NCI-H2227 (cell line): ENCODE measurements at regions not wholly inside any gene's neighbourhood (a gene's known extent, or its start where the extent isn't known, plus 50 kb on each side); places are given as distances from the start of the nearest gene placed in this dataset.
A peak's percentile ranks its signal among the peaks of the same experiment; 100 is the strongest.
"Not testable (repeated sequence)": the region's sequence is repeated elsewhere in the genome, so short reads cannot be mapped to it uniquely, and the experiment has no call there.

Experiments
- DNase-seq: peaks from one replicate; lab custom pipeline; 2025; ENCODE audit not compliant: unreplicated experiment; lab: John Stamatoyannopoulos, UW

DNA sequence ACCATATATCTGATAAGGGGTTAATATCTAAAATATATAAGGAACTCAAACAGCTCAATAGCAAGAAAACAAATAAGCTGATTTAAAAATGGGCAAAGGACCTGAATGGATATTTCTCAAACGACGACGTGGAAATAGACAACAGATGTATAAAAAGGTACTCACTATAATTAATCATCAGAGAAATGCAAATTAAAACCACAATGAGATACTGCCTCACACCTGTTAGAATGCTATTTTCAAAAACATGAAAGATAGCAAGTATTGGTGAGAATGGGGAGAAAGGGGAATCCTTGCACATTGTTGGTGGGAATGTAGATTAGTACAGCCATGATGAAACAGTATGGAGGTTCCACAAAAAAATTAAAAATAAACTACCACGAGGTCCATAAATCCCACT is 163.2 kb downstream of the DKK1 start:
- DNase-seq: no peak

DNA sequence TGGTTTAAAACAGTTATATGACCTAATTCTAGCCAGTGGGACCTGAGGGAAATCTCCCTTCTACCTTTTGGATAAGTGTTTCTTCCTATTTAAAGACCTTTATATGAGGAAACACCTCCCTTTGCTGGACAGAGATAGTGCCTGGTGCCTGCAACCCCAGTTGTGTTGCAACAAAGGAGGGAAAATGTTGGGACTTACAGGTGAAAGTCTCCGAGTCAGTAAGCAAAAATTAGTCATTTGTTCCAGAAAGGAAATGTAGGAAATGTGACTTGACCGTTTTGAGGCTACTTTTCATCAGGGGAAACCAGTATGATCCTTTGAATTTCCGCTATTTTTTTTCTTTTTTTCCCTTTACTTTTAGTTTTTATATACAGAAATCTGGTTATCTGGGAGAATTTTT is 165.5 kb downstream of the DKK1 start:
- DNase-seq: no peak

DNA sequence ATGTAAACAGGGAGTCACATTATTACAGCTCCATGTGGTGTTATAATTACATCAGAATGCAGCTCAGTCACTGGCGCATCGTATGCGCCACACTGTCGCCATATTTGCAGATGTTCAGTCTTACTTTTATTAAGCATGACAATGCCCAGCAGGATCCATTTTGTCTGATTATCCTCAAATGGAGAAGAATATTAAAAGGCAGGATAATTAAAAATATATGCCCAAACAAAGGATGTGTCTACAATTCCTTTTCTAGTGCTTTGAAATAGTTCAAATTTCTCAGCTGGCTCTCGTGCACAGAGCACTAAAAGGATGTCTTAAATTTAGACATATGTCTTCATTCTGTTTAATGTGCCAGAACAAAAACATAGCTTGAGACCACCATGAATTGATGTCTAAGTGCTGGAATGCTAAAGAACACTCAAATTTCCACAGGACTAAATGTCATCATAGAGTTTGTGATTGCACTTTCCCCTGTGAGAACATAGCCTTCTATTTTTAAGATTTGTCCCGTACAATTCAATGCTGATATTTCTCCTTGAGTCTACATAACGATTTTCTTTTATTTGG is 168.0 kb downstream of the DKK1 start:
- no peak for DNase-seq

DNA sequence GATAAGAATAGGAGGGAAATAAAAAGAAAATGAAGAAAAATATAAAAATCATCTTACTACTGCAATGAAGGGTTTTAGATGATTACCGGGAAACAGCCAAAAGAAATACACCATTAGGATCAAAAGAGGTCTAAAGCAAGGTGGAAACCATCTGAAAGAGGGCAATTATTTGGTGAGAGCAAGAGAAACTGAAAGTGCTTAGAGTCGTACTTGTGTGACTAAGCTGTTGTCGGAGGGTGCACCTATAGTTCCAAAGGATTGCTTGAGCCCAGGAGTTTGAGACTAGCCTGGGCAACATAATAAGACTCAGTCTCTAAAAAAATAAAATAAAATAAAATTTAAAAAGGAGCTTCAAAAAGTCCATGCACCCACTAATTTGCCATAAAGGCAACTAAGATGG is 169.5 kb downstream of the DKK1 start:
- DNase-seq: no peak

DNA sequence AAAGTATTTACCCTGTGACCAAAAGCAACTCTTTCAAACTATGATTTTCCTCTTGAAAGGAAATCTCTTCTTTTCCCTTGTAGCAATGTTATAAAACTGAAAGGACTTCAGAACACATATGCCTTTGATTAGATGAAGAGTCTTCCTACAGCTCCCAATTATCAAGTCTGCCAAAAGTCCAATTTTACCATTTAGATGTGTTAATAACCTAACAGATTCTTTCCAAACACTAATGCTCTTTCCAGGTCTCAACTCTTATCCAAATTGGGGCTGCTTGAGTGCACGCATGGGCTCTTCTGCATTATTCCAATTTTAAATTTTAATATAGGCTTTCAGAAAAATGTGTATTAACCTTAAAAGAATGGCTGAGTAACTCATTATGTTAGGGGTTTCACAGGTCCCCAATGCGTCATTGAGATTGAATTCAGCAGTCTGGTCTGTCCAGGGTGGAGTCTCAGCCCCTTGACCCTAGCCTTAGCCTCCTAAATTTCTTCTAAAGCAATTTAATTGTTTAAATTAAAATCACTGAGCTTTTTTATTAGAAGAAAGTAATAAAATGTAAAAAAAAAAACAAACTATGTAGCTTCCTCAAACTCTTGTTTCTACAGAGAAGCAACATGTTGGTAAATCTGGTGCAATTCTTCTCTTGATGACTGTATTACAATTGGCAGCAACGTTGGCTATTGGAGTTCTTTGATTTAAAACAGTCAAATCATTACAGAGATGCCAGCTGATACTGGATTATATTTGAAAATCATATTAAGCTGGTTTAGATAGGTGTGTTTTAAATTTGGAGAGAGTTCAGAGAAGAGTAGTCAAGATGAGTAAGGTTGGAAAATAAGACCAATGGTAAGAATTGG is 170.4 kb downstream of the DKK1 start:
- no peak for DNase-seq

DNA sequence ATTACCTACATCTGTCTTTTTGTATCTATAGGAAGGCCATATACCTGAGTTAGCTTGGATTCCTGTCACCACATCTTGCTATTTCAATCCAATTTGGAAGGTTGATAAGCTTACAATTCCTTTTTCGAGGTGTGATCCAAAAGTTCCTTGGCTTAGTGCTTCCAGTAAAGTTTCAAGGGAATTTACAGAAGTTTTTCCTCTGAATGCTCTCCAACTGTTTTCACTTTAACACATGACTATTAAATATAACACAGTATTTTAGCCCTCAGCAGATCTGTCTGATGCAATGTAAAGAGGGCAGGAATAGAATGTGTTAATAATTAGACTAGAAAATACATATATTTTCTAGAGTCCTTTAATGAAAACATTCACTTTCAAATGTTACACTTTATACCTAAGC is 171.4 kb downstream of the DKK1 start:
- DNase-seq: no peak

DNA sequence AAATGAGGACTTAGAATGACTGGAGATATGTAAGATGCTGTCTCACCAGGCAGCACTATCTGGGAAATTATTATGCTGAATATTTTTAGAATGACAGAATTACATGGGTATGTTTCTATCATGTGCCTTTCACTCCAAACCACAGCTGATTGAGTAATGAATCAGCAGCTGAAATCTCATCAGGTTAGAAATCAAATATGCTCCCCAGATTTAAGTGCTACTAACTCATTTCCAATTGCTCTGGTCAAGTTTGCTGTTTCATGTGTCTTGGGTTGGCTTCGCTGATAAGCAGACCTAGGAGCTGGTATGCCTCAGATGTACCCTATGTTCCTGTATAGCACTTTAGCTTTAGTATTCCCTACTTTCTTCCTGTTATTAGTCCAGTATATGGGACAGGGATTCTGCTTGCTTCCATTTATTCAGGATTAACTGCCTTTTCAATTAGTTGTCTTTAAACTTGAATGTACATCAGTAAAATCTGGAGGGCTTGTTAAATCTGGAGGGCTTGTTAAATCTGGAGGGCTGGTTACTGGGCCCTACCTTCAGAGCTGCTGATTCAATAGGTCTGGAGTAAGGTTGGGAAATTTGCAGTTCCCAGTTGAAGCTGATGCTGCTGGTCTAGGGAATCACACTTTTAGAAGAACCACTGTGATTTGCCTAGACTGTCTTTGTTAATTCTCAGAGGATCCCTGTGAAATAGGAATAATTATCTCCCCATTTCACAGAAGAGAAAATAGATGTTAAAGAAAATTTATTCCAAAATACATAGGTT is 172.9 kb downstream of the DKK1 start:
- no peak for DNase-seq

DNA sequence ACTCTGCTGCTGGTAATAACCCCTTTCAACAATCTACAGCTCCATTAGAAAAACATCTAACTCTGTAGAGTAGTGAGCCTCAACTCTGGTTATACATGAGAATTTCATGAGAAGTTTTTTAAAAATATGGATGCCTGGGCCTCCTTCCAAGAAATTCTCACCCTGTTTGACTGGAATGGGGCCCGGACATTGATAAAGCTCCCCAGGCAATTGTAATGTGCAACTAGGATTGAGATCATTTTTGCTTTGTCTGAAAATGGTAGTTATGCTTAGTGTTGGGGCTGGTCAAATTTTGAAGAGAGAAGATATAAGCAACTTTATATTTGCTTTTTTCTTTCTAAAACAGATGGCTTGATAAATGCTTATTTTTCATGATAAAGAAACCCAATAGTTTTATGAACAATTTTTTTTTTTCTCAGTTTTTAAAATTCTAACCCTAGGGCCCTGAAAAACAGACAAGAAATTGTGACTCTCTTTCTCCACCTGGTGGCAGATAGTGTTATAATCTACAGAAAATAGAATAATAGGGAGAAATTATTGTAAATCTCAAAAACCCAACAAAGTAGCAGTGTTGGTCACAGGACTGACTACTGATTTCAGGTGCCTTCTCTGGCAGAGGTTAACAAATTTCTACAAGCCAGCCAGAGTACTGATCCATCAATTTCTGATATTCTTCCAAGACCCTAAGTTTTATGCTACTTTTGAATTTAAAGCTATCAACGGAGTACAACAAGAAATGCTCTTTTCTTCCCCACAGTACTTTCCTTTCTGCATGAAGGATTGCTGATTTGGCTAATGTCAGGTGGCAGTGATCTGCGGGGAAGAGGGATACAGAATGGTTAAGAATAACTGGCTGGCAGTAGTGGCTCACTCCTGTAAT is 174.8 kb downstream of the DKK1 start:
- peak; percentile 22 for DNase-seq

DNA sequence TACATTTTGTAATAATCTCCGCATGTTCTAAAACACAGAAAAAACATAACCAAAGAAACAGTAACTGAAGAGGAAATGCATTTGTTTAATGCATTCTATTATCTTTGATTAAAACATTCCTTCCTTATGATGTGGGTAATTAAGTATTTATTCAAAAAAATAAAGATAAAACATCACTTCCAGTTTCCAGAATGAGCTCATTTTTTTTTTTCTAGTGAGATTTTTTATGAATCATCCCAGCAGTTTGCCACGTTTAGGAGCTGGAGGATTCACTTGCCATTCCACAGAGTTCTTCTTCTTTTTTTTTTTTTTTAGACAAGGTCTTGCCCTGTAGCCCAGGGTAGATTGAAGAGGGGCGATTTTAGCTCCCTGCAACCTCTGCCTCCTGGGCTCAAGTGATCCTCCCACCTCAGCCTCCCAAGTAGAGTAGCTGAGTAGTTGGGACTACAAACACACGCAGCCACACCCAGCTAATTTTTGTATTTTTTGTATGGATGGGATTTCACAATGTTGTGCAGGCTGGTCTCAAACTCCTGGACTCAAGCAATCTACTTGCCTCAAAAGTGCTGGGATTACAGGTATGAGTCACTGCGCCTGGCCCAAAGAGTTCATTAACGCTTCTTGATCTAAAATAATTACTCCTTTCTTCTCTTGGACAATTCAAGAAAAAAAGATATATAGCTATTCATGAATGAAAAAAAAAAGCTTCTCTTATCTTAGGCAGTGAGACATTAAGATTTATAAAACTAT is 177.3 kb downstream of the DKK1 start:
- DNase-seq: no peak

DNA sequence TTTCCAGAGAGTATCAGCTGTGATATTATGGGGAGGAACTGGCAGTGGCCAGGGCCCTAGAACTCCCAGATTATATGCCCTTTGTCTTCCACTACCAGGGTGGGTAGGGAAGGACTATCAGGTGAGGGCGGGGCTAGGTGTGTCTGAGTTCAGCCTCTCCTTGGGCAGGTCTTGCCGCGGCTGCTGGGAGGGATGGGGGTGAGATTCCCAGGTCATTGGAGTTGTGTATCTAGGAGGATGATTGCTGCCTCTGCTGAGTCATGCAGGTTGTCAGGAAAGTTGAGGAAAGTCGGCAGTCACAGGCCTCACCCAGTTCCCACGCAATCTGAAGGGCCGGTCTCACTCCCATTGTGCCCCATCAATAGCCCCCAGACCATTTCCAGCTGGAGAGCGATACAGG is 185.2 kb downstream of the DKK1 start:
- DNase-seq: no peak

DNA sequence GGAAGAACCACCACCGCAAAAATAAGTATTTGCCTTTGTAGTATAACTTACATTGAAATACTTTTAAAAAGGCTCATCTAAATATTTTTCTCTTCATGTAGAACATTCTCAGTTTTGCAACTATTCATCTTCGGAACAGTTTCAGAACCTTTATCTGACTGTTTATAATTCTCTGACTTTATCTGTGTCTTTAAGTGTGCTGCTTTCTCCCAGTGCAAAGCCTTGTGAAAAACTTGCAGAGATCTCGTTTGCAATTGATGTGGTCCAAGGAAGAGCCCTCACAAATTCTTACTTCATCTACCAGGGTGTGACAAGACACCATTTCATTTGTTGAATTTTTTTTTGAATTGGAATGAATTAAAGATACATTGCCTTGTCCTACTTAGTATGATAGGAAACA is 186.4 kb downstream of the DKK1 start:
- DNase-seq: no peak

DNA sequence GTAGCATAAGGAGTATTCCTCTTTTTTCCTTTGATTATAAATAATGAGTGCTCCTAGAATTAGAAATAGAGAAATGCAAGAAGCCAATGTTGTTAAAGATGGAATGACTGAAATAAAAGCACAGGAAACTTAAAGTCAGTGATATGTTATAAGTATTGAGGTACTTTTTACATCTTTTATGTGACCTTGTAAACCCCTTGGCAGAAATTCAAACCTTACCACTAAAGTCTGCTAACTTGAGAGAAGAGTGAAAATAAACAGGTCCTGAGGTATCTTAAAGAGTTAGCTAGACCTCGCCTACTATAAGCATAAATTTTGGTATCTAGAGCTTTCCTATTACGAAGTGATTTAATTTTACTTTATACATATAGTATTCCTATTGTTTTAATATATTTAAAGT is 188.2 kb downstream of the DKK1 start:
- no peak for DNase-seq

DNA sequence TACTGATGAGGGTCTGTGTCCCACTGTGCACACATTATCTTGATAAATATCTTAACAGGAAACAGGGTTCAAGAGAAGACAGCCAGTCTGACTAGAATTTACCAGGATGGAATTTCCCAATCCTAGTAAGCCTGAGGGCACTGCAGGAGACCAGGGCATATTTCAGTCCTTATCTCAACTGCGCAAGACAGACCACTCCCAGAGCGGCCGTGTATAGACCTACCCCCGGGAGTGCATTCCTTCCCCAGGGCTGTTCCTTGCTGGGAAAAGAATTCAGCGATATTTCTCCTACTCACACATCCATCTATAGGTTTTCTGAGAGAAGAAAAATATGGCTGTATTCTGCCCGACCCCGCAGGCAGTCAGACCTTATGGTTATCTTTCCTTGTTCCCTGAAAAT is 191.3 kb downstream of the DKK1 start:
- DNase-seq: not testable (repeated sequence)

DNA sequence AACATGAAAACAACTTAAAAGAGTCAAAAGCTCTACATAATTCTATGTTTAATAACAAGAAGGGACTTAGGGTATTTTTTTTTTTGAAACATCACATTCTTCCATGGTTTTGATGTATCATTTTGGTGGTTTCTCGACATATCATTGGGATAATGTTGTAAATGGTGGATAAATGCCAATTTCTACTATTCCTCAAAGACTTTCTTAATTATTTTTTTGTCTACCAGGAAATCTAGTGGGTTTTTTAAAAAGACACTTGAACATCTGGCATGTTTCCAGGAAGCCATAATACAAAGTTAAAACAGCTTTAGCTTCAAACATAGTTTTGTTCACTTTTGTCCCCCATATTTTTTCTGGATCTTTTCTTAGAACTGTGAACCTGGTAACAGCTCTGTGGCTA is 200.4 kb downstream of the DKK1 start:
- DNase-seq: no peak

DNA sequence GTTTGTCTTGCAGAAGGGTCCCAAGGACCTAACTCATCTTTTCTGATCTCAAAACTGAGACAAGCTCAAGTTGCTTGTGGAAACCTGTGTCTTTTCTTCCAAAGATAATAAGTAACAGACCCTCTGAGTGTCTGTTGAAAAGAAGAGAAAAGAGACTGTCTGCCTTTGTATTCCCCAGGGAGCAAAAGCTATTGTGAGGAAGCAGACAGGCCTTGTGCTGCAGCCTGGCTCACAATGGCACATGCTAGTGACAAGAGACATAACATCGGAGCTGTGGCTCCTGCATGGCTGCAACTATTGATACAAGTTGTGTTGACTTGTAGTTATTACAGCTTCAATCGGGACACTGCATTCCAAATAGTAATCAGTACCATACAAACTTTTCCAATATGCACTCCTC is 202.9 kb downstream of the DKK1 start:
- DNase-seq: peak; percentile 1

DNA sequence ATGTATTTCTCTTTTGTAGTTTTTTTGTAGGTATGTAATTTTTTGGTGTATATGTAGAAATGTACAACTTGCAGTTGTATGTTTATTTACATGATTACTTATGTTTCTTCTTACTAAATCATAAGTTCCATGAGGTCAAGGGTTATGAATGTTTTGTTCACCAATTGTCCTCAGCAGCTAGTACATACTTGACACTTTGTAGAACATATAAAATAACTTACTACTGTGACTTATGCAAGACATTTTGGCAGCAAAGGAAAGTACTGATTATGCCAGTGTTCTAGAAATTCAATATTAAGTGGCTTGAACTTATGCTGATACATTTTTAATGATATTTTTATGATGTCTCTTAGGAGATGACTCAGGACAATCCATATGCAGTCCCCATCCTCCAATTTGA is 209.6 kb downstream of the DKK1 start:
- no peak for DNase-seq

DNA sequence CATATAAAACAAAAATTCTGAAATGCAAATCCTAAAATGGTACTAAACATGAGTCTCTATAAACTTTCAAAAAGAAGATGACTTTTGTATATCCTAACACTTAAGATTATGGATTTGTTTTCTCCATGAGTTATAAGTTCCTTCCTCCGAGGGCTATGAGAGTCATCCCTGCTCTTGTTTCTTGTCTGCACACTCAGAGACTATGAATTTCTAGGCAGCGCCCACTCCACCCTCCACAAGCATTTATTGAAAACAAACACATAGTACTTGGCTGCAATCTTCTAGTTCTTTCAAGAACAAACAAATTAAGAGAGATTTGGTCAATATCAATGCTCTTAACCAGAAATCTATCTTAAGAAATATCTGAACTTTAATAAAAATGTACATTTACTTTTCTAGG is 211.7 kb downstream of the DKK1 start:
- no peak for DNase-seq

DNA sequence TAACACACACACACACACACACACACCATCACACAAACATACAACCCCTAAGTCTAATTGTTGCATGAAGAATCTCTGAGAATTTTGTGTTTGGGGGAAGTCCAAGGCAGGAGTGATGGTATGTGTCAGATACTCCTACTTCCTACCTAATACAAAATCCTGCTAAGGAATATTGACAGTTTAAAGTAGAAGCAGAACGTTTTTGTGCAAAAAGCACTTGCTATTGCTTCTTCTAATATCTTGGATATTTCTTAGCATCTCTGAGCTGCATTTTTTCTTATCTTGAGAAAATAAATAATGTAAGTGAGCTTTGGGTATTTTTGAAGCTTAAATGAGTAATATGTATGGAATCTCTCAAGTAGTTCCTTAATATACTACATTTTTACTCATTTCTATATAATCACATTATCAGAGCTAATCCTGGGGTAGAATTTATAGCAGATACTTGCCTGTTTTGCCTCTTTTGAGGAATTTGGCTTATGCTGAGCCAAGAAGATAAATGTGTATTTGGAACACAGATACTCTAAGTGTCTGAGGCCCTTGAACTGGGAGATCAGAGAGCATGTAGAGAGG is 212.3 kb downstream of the DKK1 start:
- no peak for DNase-seq

DNA sequence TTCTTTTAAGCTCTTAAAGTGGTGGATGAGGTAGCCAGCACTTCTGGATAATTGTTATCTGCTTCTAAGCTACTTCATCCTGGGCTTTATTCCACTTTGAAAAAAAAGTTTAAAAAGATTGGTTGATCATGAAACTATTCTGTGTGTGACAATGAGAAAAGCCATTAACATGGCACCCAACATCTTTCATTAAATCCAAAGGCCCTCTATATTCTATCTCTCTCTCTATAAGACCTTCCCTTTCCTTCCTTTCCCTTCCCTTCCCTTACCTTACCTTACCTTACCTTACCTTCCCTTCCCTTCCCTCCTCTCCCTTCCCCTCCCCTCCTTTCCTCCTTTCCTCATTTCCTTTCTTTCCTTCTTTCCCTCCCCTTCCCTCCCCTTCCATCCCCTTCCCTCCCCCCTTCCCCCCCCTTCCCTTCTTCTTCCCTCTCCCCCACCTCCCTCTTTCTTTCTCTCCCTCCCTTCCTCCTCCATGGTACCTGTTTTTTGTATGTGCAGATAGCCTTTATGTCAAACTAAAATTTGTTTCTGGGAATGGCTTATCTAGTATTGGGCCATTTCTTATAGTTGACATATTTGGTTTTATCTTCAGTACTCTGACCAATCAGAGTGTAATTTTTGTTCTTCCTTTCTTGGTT is 218.7 kb downstream of the DKK1 start:
- no peak for DNase-seq

DNA sequence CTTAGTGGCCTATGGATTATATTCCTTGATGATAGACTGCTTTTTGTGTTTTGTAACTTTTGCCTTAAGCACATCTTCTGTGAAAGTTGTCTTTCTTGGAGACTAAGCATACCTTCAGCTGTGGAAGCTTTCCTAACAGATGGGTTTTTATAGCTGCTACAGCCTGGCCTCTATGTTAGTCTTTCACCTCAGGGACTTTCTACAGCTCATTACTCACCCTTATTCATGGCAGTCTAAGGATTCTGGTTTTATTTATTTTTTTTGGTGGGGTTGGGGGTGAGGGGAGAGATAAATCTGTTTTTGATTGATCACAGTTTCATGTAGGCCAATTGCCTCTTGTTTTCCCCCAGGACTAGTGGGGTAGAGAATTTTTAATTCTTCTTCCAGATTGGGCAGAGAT is 219.9 kb downstream of the DKK1 start:
- DNase-seq: no peak
